Hepatocyte (in vitro differentiated cells): ENCODE measurements at regions not wholly inside any gene's neighbourhood (a gene's known extent, or its start where the extent isn't known, plus 50 kb on each side); places are given as distances from the start of the nearest gene placed in this dataset.

Source experiments
- DNase-seq: peaks from one replicate; pipeline ENCODE4 v3.0.0-alpha.2; 2016; ENCODE audit warnings: low spot score
- H2AFZ ChIP-seq: fragments of 200-600 bp; sonication (generic); 2 replicates; pipeline ENCODE4 v1.6.0; 2016; ENCODE audit warnings: antibody characterized with exemption, mild to moderate bottlenecking
- H3K27ac ChIP-seq: fragments of 200-600 bp; sonication (generic); 2 replicates; pipeline ENCODE4 v1.5.1; 2016; ENCODE audit warnings: mild to moderate bottlenecking
- H3K27me3 ChIP-seq: fragments of 200-600 bp; sonication (generic); 2 replicates; pipeline ENCODE4 v1.6.1; 2016
- H3K36me3 ChIP-seq: fragments of 200-600 bp; sonication (generic); replicated peaks from 2 replicates; pipeline ENCODE4 v1.5.1; 2016; ENCODE audit warnings: low read depth; ENCODE audit not compliant: insufficient read depth
- H3K4me1 ChIP-seq: fragments of 200-600 bp; sonication (generic); 2 replicates; pipeline ENCODE4 v1.5.1; 2016; ENCODE audit warnings: mild to moderate bottlenecking, moderate library complexity; ENCODE audit not compliant: insufficient read depth
- H3K4me2 ChIP-seq: fragments of 200-600 bp; sonication (generic); 2 replicates; pipeline ENCODE4 v1.6.0; 2016
- H3K4me3 ChIP-seq: fragments of 200-600 bp; sonication (generic); 2 replicates; pipeline ENCODE4 v1.5.1; 2016; ENCODE audit warnings: mild to moderate bottlenecking
- H3K79me2 ChIP-seq: fragments of 200-600 bp; sonication (generic); 2 replicates; pipeline ENCODE4 v1.6.0; 2017; ENCODE audit warnings: mild to moderate bottlenecking
- H3K9me2 ChIP-seq: fragments of 200-600 bp; sonication (generic); replicated peaks from 2 replicates; pipeline ENCODE4 v1.6.0; 2017; ENCODE audit warnings: mild to moderate bottlenecking; ENCODE audit not compliant: insufficient read depth
- H3K9me3 ChIP-seq: fragments of 200-600 bp; sonication (generic); 2 replicates; pipeline ENCODE4 v1.5.1; 2016; ENCODE audit warnings: low read depth, mild to moderate bottlenecking
- H4K20me1 ChIP-seq: fragments of 200-600 bp; sonication (generic); 2 replicates; pipeline ENCODE4 v1.6.0; 2016; ENCODE audit warnings: mild to moderate bottlenecking; ENCODE audit not compliant: insufficient read depth, poor library complexity, severe bottlenecking
- CTCF ChIP-seq: fragments of 200-600 bp; sonication (generic); IDR thresholded peaks from 2 replicates; pipeline ENCODE4 v1.5.1; 2016; ENCODE audit warnings: antibody characterized with exemption, mild to moderate bottlenecking; ENCODE audit not compliant: poor library complexity
- EZH2 ChIP-seq: fragments of 200-600 bp; sonication (generic); IDR thresholded peaks from 2 replicates; pipeline ENCODE4 v1.6.1; 2016; ENCODE audit warnings: antibody characterized with exemption, mild to moderate bottlenecking, borderline replicate concordance
- EZH2phosphoT487 ChIP-seq: fragments of 200-600 bp; sonication (generic); IDR thresholded peaks from one replicate; pipeline ENCODE4 v1.6.1; 2018; ENCODE audit warnings: antibody characterized with exemption, mild to moderate bottlenecking, low read depth, moderate library complexity; ENCODE audit not compliant: unreplicated experiment, severe bottlenecking
- WGBS: methylation state at CpG from one replicate; pipeline ENCODE4 v1.1.6; 2016; ENCODE audit warnings: low lambda C conversion rate; ENCODE audit errors: missing lambda C conversion rate; 5-methylcytosine and 5-hydroxymethylcytosine counted together

GRCh38 chr10:88070080-88070880 is 206.9 kb downstream of the PTEN start:
- Histone ChIP-seq H3K4me2 (no peak overlapping the region), H3K9me3 (no peaks in the 10 kb centered on the region), H3K4me1 (peaks cover 11% of the 10 kb centered on the region), H4K20me1 (no peaks in the 10 kb centered on the region), H3K27me3 (no peaks in the 10 kb centered on the region), H3K79me2 (no peaks in the 10 kb centered on the region), H3K27ac (peak overlapping the region; percentile 35), H3K36me3 (no peaks in the 10 kb centered on the region), H3K9me2 (no peaks in the 10 kb centered on the region), H3K4me3 (no peak overlapping the region), H2AFZ (no peak overlapping the region)
- DNase-seq = peak; percentile 44
- TF ChIP-seq EZH2 (no peak), EZH2phosphoT487 (no peak), CTCF (no peak)
- WGBS = 52% methylated on average over 10 of the region's 10 CpGs

GRCh38 chr10:88071879-88072278 is 208.5 kb downstream of the PTEN start:
- Histone ChIP-seq H3K36me3 (no peaks in the 10 kb centered on the region), H3K9me3 (no peaks in the 10 kb centered on the region), H3K4me2 (no peak overlapping the region), H3K4me1 (peaks cover 11% of the 10 kb centered on the region), H2AFZ (no peak overlapping the region), H3K79me2 (no peaks in the 10 kb centered on the region), H3K27me3 (no peaks in the 10 kb centered on the region), H3K27ac (no peak overlapping the region), H3K9me2 (no peaks in the 10 kb centered on the region), H3K4me3 (no peak overlapping the region), H4K20me1 (no peaks in the 10 kb centered on the region)
- no peak for DNase-seq
- 81% methylated on average over 4 of the region's 4 CpGs for WGBS
- TF ChIP-seq EZH2 = no peak
- TF ChIP-seq EZH2phosphoT487 = no peak
- no peak for TF ChIP-seq CTCF

GRCh38 chr10:88073682-88074081 is 210.3 kb downstream of the PTEN start:
- H3K9me2 ChIP-seq = no peaks in the 10 kb centered on the region
- no peak overlapping the region for H2AFZ ChIP-seq
- TF ChIP-seq CTCF = no peak
- TF ChIP-seq EZH2 = no peak
- no peak for TF ChIP-seq EZH2phosphoT487
- H3K79me2 ChIP-seq = no peaks in the 10 kb centered on the region
- peaks cover 11% of the 10 kb centered on the region for H3K4me1 ChIP-seq
- 95% methylated on average over 4 of the region's 4 CpGs for WGBS
- H3K36me3 ChIP-seq = no peaks in the 10 kb centered on the region
- H3K9me3 ChIP-seq = no peaks in the 10 kb centered on the region
- H3K27me3 ChIP-seq = no peaks in the 10 kb centered on the region
- H4K20me1 ChIP-seq = no peaks in the 10 kb centered on the region
- H3K4me2 ChIP-seq = no peak overlapping the region
- H3K4me3 ChIP-seq = no peak overlapping the region
- no peak overlapping the region for H3K27ac ChIP-seq
- no peak for DNase-seq
